ENCODE measurements at regions not wholly inside any gene's neighbourhood (a gene's known extent, or its start where the extent isn't known, plus 50 kb on each side); places are given as distances from the start of the nearest gene placed in this dataset.
"Not testable (repeated sequence)": the region's sequence is repeated elsewhere in the genome, so short reads cannot be mapped to it uniquely, and the experiment has no call there.

- no peak for DNase-seq (ENCODE audit: low read depth)
Observed at GRCh38 chr14:37992499-37992898, 215.2 kb upstream of the SSTR1 start.

DNA sequence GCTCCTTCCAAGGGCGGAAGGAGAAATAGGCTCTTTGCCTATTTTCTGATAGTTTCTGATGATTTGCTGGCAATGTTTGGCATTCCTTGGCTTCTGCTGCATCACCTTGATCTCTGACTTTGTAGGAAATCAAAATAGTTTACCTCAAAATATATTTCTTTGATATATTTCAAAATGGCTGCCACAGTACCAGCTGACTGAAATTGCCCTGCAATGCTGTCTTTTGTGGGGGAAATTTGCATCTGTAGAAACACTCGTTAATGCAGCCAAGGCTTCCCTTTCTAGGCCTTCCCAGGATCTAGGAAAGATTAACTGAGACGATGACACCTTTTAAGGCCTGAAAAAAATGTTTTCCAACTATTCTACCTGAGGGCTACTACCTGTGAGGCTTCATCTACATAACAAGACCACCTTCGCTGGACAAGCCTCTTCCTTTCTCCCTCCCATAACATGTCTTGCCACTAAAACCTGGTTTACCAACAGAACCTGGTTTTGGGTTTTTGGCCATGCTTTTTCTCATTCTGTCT is 212.8 kb upstream of the SSTR1 start:
- no peak for DNase-seq (ENCODE audit: low read depth)

- DNase-seq (ENCODE audit: low read depth) = no peak
Observed at GRCh38 chr14:37997017-37997416, 210.7 kb upstream of the SSTR1 start.

DNA sequence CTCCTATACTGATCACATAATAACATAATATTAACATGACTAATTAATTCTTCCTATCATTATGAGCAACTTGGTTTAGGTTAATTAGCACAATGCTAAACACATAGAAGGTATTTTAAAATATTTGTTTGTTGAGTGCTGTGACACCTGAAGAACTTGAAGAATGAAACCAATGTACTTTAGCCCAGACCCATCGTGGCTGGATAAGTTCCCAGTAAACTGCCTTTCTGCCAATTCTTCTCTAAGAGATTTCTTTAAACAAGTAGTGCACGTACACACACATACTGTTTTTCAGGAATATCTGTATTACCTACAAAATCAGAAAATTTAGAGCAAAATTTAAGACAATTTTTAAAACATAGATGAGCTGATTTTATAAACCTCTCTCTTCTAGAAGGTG is 207.4 kb upstream of the SSTR1 start:
- no peak for DNase-seq (ENCODE audit: low read depth)

GRCh38 chr14:38001501-38001900 is 206.2 kb upstream of the SSTR1 start:
- DNase-seq (ENCODE audit: low read depth) = no peak

- no peak for DNase-seq (ENCODE audit: low read depth)
Observed at GRCh38 chr14:38003746-38004609, 203.7 kb upstream of the SSTR1 start.

DNA sequence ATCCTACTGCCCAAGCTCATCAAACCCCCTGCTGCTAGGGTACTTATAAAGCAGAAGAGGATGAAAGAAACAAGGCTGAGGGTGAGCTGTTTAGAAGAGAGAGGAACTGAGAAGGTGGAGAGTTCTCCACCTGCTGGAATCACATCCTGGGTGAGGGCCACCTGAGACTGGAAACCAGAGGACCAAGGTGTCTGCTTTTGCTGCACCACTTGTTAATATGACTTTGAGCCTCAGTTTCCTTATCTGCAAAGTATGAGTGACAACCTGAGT is 203.2 kb upstream of the SSTR1 start:
- no peak for DNase-seq (ENCODE audit: low read depth)

DNA sequence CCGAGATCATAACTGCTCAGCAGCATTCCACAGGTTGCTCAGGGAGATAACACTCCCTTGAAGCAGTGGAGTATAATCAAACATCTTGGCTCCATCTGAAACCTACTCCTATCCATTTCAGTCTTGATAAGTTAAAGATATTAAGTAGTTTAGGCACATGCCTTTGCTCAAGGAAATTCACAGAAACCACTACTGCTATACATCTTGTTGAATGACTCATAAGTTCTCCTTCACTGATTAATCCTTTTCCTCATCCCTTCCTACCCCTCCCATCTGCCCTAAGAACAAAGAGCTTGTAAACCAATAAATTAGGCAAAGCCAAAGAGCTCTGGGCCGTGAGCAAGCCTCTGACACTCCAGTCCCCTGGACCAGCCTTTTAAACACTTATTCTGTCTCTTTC is 196.5 kb upstream of the SSTR1 start:
- not testable (repeated sequence) for DNase-seq (ENCODE audit: low read depth)

GRCh38 chr14:38012056-38012455 is 195.6 kb upstream of the SSTR1 start:
- no peak for DNase-seq (ENCODE audit: low read depth)

GRCh38 chr14:38016497-38016896 is 191.2 kb upstream of the SSTR1 start:
- no peak for DNase-seq (ENCODE audit: low read depth)

DNA sequence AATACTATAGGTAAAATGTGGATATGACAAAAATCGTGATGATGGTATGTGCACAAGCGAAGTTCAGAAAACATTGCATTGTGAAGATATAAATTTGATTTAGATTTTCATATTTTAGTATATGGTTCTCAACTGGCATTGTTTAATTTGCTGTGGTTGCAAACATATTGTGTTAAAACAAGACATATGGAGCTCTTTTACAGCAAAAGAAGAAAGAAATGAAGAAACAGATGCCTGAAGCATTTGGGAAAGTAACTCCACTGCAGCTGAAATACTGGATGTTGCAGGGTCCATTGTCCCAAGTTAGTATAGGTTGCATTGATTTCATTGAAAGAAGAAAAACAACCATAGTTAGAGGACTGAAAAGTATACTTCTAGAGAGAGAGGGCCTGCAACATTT is 185.8 kb upstream of the SSTR1 start:
- DNase-seq (ENCODE audit: low read depth) = no peak

DNA sequence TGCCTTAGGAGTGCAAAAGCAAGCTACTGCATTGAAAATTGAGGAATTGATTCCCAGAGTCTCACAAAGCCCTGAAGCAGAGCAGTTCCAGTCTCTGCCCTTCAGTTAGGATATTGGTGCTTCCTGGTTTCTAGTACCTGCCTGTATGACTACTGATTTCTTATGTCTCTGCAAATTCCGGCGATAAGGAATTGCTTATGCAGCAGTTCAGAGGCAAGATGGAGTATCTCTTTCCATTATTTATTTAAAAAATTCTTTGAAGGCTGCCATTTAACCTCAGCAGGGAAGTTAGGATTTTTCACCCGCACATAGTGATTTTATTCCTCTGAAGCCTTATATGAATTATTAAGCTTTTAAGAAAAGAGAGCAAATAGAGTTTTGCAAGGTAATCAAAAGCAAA is 184.9 kb upstream of the SSTR1 start:
- no peak for DNase-seq (ENCODE audit: low read depth)

GRCh38 chr14:38038171-38038570 is 169.5 kb upstream of the SSTR1 start:
- DNase-seq (ENCODE audit: low read depth) = no peak

GRCh38 chr14:38038986-38039385 is 168.7 kb upstream of the SSTR1 start:
- no peak for DNase-seq (ENCODE audit: low read depth)

GRCh38 chr14:38039496-38039895 is 168.2 kb upstream of the SSTR1 start:
- peak; percentile 3 for DNase-seq (ENCODE audit: low read depth)

DNA sequence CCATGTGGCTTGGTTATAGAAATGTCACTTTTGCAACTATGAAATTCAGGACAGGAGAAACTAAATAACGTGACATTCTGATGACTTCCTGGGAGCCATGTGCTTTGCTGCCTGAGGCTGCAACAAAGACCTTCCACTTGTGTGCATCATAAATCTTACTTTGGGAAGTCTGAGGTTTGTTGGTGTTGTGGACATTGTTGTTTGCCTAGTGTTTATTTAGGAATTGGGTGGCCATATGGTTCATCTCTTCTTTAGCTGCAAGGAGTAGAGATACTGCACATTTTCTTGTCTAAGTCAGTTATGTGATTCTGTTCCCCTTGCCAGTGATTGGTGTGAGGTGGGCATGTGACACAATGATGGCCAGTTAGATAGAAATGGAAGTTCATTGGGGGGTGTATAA is 167.3 kb upstream of the SSTR1 start:
- no peak for DNase-seq (ENCODE audit: low read depth)

- peak; percentile 11 for DNase-seq (ENCODE audit: low read depth)
Observed at GRCh38 chr14:38042322-38042721, 165.4 kb upstream of the SSTR1 start.

DNA sequence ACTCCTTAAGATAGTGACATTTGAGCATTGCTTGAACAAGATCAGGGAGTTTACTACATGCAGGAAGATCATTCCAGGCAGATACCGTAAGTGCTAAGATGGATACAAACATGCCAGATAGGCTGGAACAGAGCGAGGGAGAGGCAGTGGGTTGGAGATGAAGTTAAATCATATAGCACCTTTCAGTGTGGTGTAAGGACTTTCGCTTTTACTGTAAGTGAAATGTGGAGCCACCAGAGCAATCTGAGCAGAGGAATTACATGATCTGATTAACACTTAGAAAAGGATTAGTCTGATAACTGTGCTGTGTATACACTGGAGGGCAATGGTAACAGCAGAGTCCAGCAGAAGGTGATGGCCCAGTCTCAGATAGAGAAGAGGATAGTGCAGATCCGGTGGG is 163.0 kb upstream of the SSTR1 start:
- DNase-seq (ENCODE audit: low read depth) = no peak

DNA sequence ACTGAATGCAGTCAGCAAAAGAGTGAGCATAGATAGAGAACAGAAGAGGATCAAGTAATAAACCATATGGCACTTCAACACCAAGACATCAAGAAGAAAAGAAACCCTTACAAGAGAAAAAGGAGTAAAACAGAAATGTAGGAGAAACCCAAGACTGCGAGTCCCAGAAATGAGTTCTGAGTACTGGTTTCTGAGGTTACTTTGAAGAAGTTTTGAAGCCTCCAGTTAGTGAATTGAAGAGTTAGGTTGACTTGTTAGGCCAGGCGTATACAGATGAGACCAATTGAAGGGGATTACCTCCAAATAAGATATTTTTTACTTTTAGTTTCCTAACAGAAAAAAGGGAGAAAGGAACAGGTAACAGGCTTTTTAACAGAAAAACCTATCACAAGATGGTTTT is 162.2 kb upstream of the SSTR1 start:
- DNase-seq (ENCODE audit: low read depth) = no peak

- DNase-seq (ENCODE audit: low read depth) = no peak
Observed at GRCh38 chr14:38046160-38046559, 161.5 kb upstream of the SSTR1 start.

GRCh38 chr14:38047195-38047902 is 160.4 kb upstream of the SSTR1 start:
- no peak for DNase-seq (ENCODE audit: low read depth)

DNA sequence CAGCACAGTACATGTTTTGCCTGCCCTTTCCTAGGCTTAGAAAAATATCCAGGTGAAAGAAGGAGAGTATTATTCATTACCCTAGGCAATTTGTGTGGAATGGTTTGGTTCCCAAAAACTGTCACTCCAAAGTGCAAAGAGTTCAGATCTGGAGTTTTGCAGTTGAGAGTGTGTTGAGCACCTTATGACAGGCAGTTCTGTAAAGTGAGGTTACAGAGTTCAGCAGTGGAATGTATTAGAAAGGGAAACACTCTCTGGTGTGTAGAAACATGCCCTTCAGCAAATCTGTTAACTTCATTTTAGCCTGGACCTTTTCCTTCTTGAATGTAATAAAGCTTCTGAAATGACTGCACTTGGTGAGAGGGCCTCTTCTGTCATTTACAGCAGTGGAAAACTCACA is 154.0 kb upstream of the SSTR1 start:
- no peak for DNase-seq (ENCODE audit: low read depth)

- no peak for DNase-seq (ENCODE audit: low read depth)
Observed at GRCh38 chr14:38056270-38056669, 151.4 kb upstream of the SSTR1 start.

- DNase-seq (ENCODE audit: low read depth) = not testable (repeated sequence)
Observed at GRCh38 chr14:38062223-38062622, 145.5 kb upstream of the SSTR1 start.

Measured in fibroblast of gingiva (primary cell).